ENCODE measurements at regions not wholly inside any gene's neighbourhood (a gene's known extent, or its start where the extent isn't known, plus 50 kb on each side); places are given as distances from the start of the nearest gene placed in this dataset.

- TF ChIP-seq YY1 (IDR thresholded peaks at IDR 0.05; ENCODE audit: low read depth) (no peak), MAX (IDR thresholded peaks at IDR 0.05) (no peak), EP300 (IDR thresholded peaks at IDR 0.05; ENCODE audit: borderline replicate concordance) (no peak), REST (IDR thresholded peaks at IDR 0.05; ENCODE audit: low read depth) (no peak), CREB1 (IDR thresholded peaks at IDR 0.05; ENCODE audit: low read depth) (no peak), FOXM1 (IDR thresholded peaks at IDR 0.05; ENCODE audit: borderline replicate concordance, low read depth) (no peak)
Measured at GRCh38 chr1:55420929-55421716, 206.0 kb upstream of the USP24 start.
